HEK293 (cell line): ENCODE measurements at regions not wholly inside any gene's neighbourhood (a gene's known extent, or its start where the extent isn't known, plus 50 kb on each side); places are given as distances from the start of the nearest gene placed in this dataset.

Source experiments
- CTCF ChIP-seq: fragments of 450-650 bp; formaldehyde crosslinking; IDR thresholded peaks from 2 replicates; pipeline ENCODE4 v1.5.1; 2016; ENCODE audit warnings: missing biosample characterization, missing genetic modification characterization
- SALL2 ChIP-seq: fragments of 450-650 bp; formaldehyde crosslinking; IDR thresholded peaks from 2 replicates; pipeline ENCODE4 v1.5.0; 2017; ENCODE audit warnings: missing biosample characterization, mild to moderate bottlenecking, missing genetic modification characterization, borderline replicate concordance
- TCF7L2 ChIP-seq: IDR thresholded peaks from 2 replicates; pipeline ENCODE4 v1.6.1; 2011; ENCODE audit warnings: low read depth, mild to moderate bottlenecking, inconsistent platforms, low read length, moderate library complexity, borderline replicate concordance
- ZBTB48 ChIP-seq: fragments of 450-650 bp; formaldehyde crosslinking; IDR thresholded peaks from 2 replicates; pipeline ENCODE4 v1.5.1; 2016; ENCODE audit warnings: missing biosample characterization, missing genetic modification characterization
- ZNF140 ChIP-seq: fragments of 450-650 bp; formaldehyde crosslinking; IDR thresholded peaks from 2 replicates; pipeline ENCODE4 v1.5.1; 2016; ENCODE audit warnings: missing biosample characterization, missing genetic modification characterization
- ZNF148 ChIP-seq: fragments of 450-650 bp; formaldehyde crosslinking; IDR thresholded peaks from 2 replicates; pipeline ENCODE4 v1.5.0; 2017; ENCODE audit warnings: missing biosample characterization, missing genetic modification characterization, borderline replicate concordance
- ZNF184 ChIP-seq: fragments of 450-650 bp; IDR thresholded peaks from 2 replicates; pipeline ENCODE4 v1.5.1; 2018; ENCODE audit warnings: missing biosample characterization, mild to moderate bottlenecking, missing genetic modification characterization
- ZNF404 ChIP-seq: fragments of 450-650 bp; formaldehyde crosslinking; IDR thresholded peaks from 2 replicates; pipeline ENCODE4 v1.5.1; 2017; ENCODE audit warnings: missing biosample characterization, missing genetic modification characterization
- ZNF514 ChIP-seq: fragments of 450-650 bp; formaldehyde crosslinking; IDR thresholded peaks from 2 replicates; pipeline ENCODE4 v1.5.1; 2016; ENCODE audit warnings: missing biosample characterization, missing genetic modification characterization
- ZNF580 ChIP-seq: fragments of 450-650 bp; formaldehyde crosslinking; IDR thresholded peaks from 2 replicates; pipeline ENCODE4 v1.5.1; 2016; ENCODE audit warnings: missing biosample characterization, missing genetic modification characterization

GRCh38 chr4:46506876-46507275 lies 116.9 kb upstream of the GABRA2 start:
- TF ChIP-seq ZNF404: no peak
- TF ChIP-seq CTCF (tag by site-specific recombination): no peak
- TF ChIP-seq ZBTB48 (tag by site-specific recombination): no peak
- TF ChIP-seq ZNF148 (tag by site-specific recombination): no peak
- TF ChIP-seq ZNF514 (tag by site-specific recombination): no peak
- no peak for TF ChIP-seq ZNF140 (tag by site-specific recombination)
- no peak for TF ChIP-seq ZNF184 (tag by site-specific recombination)
- TF ChIP-seq TCF7L2: no peak
- TF ChIP-seq SALL2 (tag by site-specific recombination): no peak
- no peak for TF ChIP-seq ZNF580 (tag by site-specific recombination)
